ENCODE measurements at regions not wholly inside any gene's neighbourhood (a gene's known extent, or its start where the extent isn't known, plus 50 kb on each side); places are given as distances from the start of the nearest gene placed in this dataset.

GRCh38 chr10:64067859-64068258 is 546.7 kb downstream of the REEP3 start:
- no peak for DNase-seq (ENCODE audit: low spot score)

GRCh38 chr10:64070241-64070640 is 549.0 kb downstream of the REEP3 start:
- no peak for TF ChIP-seq CTCF (IDR thresholded peaks at IDR 0.05; ENCODE audit: extremely low read depth, missing control alignments)
- DNase-seq (ENCODE audit: low spot score), result no peak

More at GRCh38 chr10:64067859-64068258, 546.7 kb downstream of the REEP3 start:
- no peak for TF ChIP-seq CTCF (IDR thresholded peaks at IDR 0.05; ENCODE audit: extremely low read depth, missing control alignments)

GRCh38 chr10:64071218-64071617 is 550.0 kb downstream of the REEP3 start:
- no peak for DNase-seq (ENCODE audit: low spot score)
- TF ChIP-seq CTCF (IDR thresholded peaks at IDR 0.05; ENCODE audit: extremely low read depth, missing control alignments), result no peak

GRCh38 chr10:64075604-64076003 is 554.4 kb downstream of the REEP3 start:
- DNase-seq (ENCODE audit: low spot score), result no peak
- no peak for TF ChIP-seq CTCF (IDR thresholded peaks at IDR 0.05; ENCODE audit: extremely low read depth, missing control alignments)

GRCh38 chr10:64076322-64076940 is 555.2 kb downstream of the REEP3 start:
- TF ChIP-seq CTCF (IDR thresholded peaks at IDR 0.05; ENCODE audit: extremely low read depth, missing control alignments), result no peak

GRCh38 chr10:64079341-64079740 is 558.1 kb downstream of the REEP3 start:
- no peak for DNase-seq (ENCODE audit: low spot score)
- TF ChIP-seq CTCF (IDR thresholded peaks at IDR 0.05; ENCODE audit: extremely low read depth, missing control alignments), result no peak

More at GRCh38 chr10:64076322-64076940, 555.2 kb downstream of the REEP3 start:
- no peak for DNase-seq (ENCODE audit: low spot score)

- no peak for DNase-seq (ENCODE audit: low spot score)
- no peak for TF ChIP-seq CTCF (IDR thresholded peaks at IDR 0.05; ENCODE audit: extremely low read depth, missing control alignments)
Measured at GRCh38 chr10:64080071-64080470, 558.9 kb downstream of the REEP3 start.

All from GM20000 (cell line).